Astrocyte of the cerebellum (primary cell): ENCODE measurements at regions not wholly inside any gene's neighbourhood (a gene's known extent, or its start where the extent isn't known, plus 50 kb on each side); places are given as distances from the start of the nearest gene placed in this dataset.

ENCODE experiments used
- DNase-seq: peaks from one replicate; pipeline ENCODE4 v3.0.0-alpha.2; 2011; ENCODE audit warnings: low read depth
- H3K4me3 ChIP-seq: 2 replicates; pipeline ENCODE4 v1.5.1; 2011; ENCODE audit warnings: mild to moderate bottlenecking, low read depth, low read length, moderate library complexity
- CTCF ChIP-seq: IDR thresholded peaks from 2 replicates; pipeline ENCODE4 v1.5.1; 2012; ENCODE audit warnings: low read length, low read depth, moderate library complexity, mild to moderate bottlenecking; ENCODE audit errors: missing control alignments
- in situ Hi-C: cut with HindIII; loops from 2 replicates; pipeline ENCODE4 v1.10.0; 2017; ENCODE audit warnings: low sequenced_read_pairs

DNA sequence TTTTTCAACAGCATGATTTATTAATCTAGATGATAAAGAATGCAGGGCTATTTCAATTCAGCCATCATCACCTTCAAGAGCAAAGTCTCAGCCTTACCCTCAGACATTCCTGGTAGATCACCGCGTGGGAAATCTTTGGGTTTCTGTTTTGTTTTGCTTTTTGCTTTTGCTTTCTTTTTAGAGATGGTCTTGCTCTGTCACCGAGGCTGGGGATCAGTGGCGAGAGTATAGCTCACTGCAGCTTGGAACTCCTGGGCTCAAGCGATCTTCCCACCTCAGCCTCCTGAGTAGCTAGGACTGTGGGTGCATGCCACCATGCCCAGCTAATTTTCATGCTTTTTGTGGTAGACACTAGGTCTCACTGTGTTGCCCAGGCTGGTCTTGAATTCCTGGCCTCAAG lies 289.7 kb downstream of the AJAP1 start:
- DNase-seq, result no peak
- H3K4me3 ChIP-seq, result no peak overlapping the region
- in situ Hi-C loops, result no loop called here
- no peak for TF ChIP-seq CTCF

GRCh38 chr1:4939266-4939665 lies 284.9 kb downstream of the AJAP1 start:
- H3K4me3 ChIP-seq, result no peak overlapping the region
- TF ChIP-seq CTCF, result no peak
- in situ Hi-C loops, result no loop called here
- DNase-seq, result no peak

DNA sequence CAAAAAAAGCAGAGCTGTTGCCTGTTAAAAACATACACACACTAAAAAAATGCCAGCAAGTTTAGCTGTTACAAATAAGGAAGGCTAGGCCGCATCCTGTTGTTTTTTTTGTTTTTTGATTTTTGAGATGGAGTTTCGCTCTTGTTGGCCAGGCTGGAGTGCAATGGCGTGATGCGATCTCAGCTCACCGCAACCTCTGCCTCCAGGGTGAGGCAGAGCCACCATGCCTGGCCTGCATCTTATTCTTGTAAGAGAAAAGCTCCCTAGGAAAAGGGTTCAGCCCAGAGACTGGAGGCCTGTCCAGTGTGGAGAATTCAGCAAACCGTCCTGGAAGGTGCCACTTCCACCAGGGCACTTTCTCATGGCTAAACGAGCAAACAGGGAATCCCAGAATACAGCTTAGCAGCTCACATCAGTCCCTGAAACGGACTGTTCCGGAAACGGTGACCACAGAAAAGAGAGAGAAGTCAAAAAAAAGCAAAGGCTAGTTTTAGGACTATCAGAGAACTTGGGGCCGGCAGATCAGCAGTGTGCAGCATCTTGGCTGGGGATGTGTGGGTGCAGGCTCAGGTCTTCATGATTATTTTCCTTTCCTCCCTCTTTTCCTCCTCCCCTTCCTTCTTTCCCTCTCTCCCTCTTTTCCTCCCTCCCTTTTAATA lies 283.6 kb downstream of the AJAP1 start:
- in situ Hi-C loops, result no loop called here
- TF ChIP-seq CTCF, result no peak
- H3K4me3 ChIP-seq, result no peak overlapping the region
- no peak for DNase-seq

DNA sequence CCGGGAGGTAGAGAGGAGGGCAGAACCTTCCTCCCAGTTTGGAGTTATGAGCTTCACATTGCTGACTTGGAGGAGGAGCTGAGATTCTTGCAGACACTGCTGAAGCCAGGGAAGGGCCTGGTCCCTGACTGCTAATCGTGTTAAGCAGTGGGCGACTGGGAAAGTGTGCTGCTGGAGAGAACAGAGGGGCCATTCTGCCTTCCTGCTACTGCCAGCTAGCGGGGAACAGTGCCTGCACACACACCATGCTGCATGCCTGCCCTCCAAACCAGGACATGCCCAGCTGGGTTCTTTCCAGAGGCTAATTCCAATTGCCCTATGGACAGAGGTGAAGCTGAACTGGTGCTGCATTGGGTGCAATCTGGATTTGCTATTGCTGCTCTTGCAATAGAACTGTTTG lies 281.4 kb downstream of the AJAP1 start:
- TF ChIP-seq CTCF, result no peak
- DNase-seq, result no peak
- H3K4me3 ChIP-seq, result no peak overlapping the region
- in situ Hi-C loops, result no loop called here

DNA sequence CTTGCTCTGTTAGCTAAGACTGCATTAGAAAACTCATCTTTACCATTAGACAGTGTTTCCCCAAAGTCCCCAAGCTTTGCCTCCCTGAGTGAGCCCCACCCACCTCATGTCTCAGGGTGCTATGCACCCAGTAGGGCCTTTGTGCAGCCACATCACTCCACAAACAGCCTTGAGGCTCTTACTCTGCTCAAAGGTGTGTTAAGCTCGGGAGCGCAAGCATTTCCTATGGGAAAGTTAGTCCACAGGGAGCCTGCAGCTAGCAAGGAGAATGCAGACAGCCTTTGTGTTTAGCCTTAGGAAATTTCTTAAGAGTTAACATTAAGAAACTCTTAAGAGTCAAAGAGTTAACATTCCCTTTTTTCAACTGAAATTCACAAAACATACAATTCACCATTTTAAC lies 278.8 kb downstream of the AJAP1 start:
- DNase-seq, result no peak
- TF ChIP-seq CTCF, result no peak
- H3K4me3 ChIP-seq, result no peak overlapping the region
- in situ Hi-C loops, result no loop called here

DNA sequence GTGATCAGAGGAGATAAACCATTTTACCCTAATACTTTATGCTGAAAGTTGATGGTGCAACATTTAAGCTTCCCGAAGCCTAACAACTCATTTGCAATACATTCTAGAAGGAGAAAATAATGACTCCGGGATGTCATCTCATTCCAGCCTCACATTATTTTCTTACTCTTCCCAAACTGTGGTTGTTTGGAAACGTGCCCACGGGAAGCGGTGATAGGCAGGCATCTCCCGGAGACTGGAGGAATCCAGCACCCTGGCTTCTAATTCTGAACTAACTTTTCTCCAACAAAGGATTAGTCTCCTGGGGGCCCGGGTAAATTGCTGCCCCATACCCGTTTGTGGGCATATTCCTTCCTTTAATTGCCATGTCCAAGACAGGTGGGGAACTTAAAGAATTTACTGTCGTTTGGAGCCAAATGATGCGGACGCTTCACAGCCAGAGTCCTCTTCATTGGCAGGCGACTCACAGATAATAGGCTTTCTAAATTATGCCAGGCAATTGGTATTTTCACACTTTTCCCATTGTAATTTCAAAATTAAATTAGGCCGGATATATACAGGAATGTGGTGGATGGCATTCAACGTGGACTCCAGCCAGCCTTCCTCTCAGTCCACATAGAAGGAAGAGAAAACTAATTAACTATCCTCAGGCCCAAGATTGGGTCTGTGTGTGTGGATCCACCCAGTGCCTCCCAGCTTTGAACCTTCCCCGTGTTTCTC lies 278.1 kb downstream of the AJAP1 start:
- no peak for TF ChIP-seq CTCF
- in situ Hi-C loops, result no loop called here
- no peak overlapping the region for H3K4me3 ChIP-seq
- DNase-seq, result no peak
